ENCODE measurements at regions not wholly inside any gene's neighbourhood (a gene's known extent, or its start where the extent isn't known, plus 50 kb on each side); places are given as distances from the start of the nearest gene placed in this dataset.

DNA sequence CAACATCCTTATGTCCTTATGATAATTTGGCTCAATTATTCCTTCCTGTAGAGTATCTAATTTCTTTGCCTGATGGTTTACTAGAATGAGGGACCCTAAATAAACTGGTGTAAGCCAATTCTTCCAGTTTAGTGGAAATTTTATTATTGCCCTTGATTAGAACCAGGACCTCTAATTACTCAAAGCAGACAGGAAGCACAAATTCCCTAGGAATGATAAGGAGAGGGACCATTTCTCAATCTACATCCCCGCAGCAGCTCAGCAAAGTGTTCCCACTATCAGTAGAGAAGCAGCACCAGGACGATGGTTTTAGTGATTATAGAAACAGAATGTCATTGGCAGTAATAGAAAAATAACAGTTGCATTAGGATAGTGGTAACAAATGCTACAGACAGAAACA is 97.1 kb downstream of the PLPPR4 start:
- Histone ChIP-seq H3K4me1 (no peaks in the 10 kb centered on the region), H3K36me3 (no peaks in the 10 kb centered on the region), H3K4me3 (no peak overlapping the region), H3K27me3 (no peaks in the 10 kb centered on the region), H3K27ac (no peak overlapping the region), H3K9me3 (no peaks in the 10 kb centered on the region)
- no peak for TF ChIP-seq POLR2A (IDR thresholded peaks at IDR 0.05)
- no peak for TF ChIP-seq CTCF (IDR thresholded peaks at IDR 0.05)
- no peak for TF ChIP-seq POLR2AphosphoS5 (IDR thresholded peaks at IDR 0.05; ENCODE audit: insufficient read depth in 1 of 2, low read depth in 1 of 2)
- intact Hi-C loops (cut with DNase I), result no loop called here
- DNase-seq (ENCODE audit: extremely low spot score in 2 of 2), result no peak

DNA sequence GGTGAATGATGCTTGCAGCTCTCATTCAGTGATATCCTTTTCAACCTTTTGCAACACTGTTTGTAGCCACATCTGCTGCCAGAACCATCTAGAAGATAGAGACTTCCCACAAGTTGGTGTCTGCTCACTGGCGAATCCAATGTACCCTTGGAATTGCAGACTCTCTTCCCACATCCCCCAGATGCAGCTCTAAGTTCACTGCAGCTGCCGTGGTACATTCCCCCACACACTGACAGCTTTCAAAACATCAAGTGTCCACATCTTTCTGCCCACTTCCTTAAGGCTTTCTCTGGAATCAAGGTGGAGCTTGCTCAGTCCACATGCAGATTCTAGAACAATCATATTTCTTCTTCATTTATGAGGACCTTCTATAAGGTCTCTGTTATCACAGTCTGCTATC is 99.2 kb downstream of the PLPPR4 start:
- Histone ChIP-seq H3K27ac (no peak overlapping the region), H3K9me3 (no peaks in the 10 kb centered on the region), H3K4me3 (no peak overlapping the region), H3K27me3 (no peaks in the 10 kb centered on the region), H3K4me1 (no peaks in the 10 kb centered on the region), H3K36me3 (no peaks in the 10 kb centered on the region)
- no peak for DNase-seq (ENCODE audit: extremely low spot score in 2 of 2)
- TF ChIP-seq POLR2A (IDR thresholded peaks at IDR 0.05) (no peak), POLR2AphosphoS5 (IDR thresholded peaks at IDR 0.05; ENCODE audit: insufficient read depth in 1 of 2, low read depth in 1 of 2) (no peak), CTCF (IDR thresholded peaks at IDR 0.05) (no peak)
- intact Hi-C loops (cut with DNase I), result no loop called here

- intact Hi-C loops (cut with DNase I), result no loop called here
- DNase-seq (ENCODE audit: extremely low spot score in 2 of 2), result no peak
- H3K4me1 ChIP-seq, result no peaks in the 10 kb centered on the region
- H3K9me3 ChIP-seq, result no peaks in the 10 kb centered on the region
- no peaks in the 10 kb centered on the region for H3K27me3 ChIP-seq
- no peak overlapping the region for H3K27ac ChIP-seq
- TF ChIP-seq CTCF (IDR thresholded peaks at IDR 0.05) (no peak), POLR2A (IDR thresholded peaks at IDR 0.05) (no peak), POLR2AphosphoS5 (IDR thresholded peaks at IDR 0.05; ENCODE audit: insufficient read depth in 1 of 2, low read depth in 1 of 2) (no peak)
- H3K4me3 ChIP-seq, result no peak overlapping the region
- no peaks in the 10 kb centered on the region for H3K36me3 ChIP-seq
Observed at GRCh38 chr1:99365141-99365540, 100.8 kb downstream of the PLPPR4 start.

GRCh38 chr1:99365545-99365944 is 101.3 kb downstream of the PLPPR4 start:
- TF ChIP-seq CTCF (IDR thresholded peaks at IDR 0.05), result no peak
- TF ChIP-seq POLR2A (IDR thresholded peaks at IDR 0.05), result no peak
- DNase-seq (ENCODE audit: extremely low spot score in 2 of 2), result no peak
- intact Hi-C loops (cut with DNase I), result no loop called here
- H3K4me3 ChIP-seq, result no peak overlapping the region
- no peaks in the 10 kb centered on the region for H3K4me1 ChIP-seq
- H3K27ac ChIP-seq, result no peak overlapping the region
- no peaks in the 10 kb centered on the region for H3K27me3 ChIP-seq
- no peaks in the 10 kb centered on the region for H3K9me3 ChIP-seq
- no peaks in the 10 kb centered on the region for H3K36me3 ChIP-seq

GRCh38 chr1:99369154-99369553 is 104.9 kb downstream of the PLPPR4 start:
- intact Hi-C loops (cut with DNase I), result no loop called here
- no peaks in the 10 kb centered on the region for H3K27me3 ChIP-seq
- TF ChIP-seq CTCF (IDR thresholded peaks at IDR 0.05) (no peak), POLR2AphosphoS5 (IDR thresholded peaks at IDR 0.05; ENCODE audit: insufficient read depth in 1 of 2, low read depth in 1 of 2) (no peak), POLR2A (IDR thresholded peaks at IDR 0.05) (no peak)
- no peaks in the 10 kb centered on the region for H3K36me3 ChIP-seq
- DNase-seq (ENCODE audit: extremely low spot score in 2 of 2), result no peak
- H3K4me1 ChIP-seq, result no peaks in the 10 kb centered on the region
- H3K9me3 ChIP-seq, result no peaks in the 10 kb centered on the region
- H3K27ac ChIP-seq, result no peak overlapping the region
- H3K4me3 ChIP-seq, result no peak overlapping the region

Measured in vagina (tissue), 2 donors.